ENCODE measurements at regions not wholly inside any gene's neighbourhood (a gene's known extent, or its start where the extent isn't known, plus 50 kb on each side); places are given as distances from the start of the nearest gene placed in this dataset.

DNA sequence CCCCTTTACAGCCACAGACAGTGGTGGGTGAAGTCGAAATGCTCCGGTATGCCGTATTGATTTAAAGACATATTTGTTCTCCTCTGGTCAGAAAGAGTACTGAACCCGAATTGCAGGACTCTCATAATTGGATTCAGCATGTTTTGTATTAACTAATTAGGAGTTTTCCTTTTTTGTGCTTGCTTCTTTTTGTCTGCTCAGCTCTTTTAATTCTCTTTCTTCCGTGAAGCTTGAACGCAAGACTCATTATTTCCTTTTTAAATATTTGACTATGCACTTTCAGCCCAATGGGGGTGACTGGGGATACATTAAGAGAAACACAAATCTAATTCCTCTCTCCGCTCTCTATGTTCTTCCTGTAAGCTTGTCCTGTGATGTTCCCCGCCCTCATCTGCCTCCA lies 246.6 kb upstream of the IRX2 start:
- DNase-seq (ENCODE audit: insufficient read length, low spot score) (no peak), FAIRE-seq (no peak)
- TF ChIP-seq, protein P1, sequence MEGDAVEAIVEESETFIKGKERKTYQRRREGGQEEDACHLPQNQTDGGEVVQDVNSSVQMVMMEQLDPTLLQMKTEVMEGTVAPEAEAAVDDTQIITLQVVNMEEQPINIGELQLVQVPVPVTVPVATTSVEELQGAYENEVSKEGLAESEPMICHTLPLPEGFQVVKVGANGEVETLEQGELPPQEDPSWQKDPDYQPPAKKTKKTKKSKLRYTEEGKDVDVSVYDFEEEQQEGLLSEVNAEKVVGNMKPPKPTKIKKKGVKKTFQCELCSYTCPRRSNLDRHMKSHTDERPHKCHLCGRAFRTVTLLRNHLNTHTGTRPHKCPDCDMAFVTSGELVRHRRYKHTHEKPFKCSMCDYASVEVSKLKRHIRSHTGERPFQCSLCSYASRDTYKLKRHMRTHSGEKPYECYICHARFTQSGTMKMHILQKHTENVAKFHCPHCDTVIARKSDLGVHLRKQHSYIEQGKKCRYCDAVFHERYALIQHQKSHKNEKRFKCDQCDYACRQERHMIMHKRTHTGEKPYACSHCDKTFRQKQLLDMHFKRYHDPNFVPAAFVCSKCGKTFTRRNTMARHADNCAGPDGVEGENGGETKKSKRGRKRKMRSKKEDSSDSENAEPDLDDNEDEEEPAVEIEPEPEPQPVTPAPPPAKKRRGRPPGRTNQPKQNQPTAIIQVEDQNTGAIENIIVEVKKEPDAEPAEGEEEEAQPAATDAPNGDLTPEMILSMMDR (IDR thresholded peaks at IDR 0.05; ENCODE audit: insufficient read depth, missing control alignments): no peak

DNA sequence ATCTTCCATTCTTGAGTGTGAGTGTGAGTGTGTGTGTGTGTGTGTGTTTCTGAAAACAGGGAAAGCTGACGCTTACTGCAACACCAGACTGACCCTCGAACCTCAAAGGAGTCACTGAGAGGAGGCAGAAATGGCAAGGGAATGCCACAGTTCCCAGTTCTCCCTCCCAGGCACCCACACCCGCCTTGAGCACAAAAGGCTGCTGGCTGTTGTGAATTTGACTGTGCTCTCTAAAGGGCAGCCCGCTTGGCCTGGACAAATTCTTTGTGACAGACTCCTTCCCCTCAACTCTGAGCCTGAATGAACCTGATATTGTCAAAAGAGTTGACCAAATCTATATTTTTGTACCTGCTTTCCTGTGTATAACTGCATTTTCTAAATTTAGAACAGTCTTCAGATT lies 245.7 kb upstream of the IRX2 start:
- TF ChIP-seq, protein P1 (IDR thresholded peaks at IDR 0.05; ENCODE audit: insufficient read depth, missing control alignments): no peak
- no peak for DNase-seq (ENCODE audit: insufficient read length, low spot score)
- FAIRE-seq: no peak

DNA sequence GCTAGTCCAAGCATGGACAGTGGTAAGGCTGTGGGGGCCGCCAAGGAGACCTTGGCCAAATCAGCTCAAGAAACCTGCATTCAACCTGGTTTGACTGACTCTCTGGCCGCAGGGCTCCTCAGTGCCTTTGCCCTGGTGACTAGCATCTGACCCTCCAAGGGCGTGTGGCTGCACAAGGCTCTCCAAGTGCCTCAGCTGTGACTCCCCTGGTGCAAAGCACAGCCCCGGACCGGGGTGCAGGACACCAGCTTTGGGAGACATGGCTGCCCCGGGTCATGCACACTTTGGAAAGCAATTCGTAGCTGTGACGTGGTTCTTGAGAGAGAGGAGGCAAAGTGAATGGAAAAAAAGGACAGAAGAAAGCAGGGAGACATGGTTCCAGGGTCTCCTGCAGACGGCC lies 245.2 kb upstream of the IRX2 start:
- DNase-seq (ENCODE audit: insufficient read length, low spot score): no peak
- TF ChIP-seq, protein P1 (IDR thresholded peaks at IDR 0.05; ENCODE audit: insufficient read depth, missing control alignments): no peak
- no peak for FAIRE-seq

DNA sequence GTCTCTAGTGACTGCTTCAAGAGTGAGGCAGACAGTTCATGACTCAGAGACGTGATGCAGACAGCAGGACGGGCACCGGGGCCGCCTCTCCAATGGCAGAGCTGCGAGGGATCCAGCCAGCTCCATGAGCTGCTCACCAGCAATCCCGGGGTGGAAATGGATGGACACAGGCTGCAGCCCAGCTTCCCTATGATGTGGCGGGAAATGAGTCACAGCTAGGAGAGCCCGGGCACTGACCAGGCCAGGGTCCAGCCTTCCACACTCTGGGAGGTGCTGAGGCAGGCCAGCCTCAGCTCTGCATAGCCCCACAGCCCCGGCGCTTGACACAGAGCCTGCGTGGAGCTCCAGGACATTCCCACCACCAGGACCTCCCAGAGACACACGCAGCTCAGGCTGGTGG lies 244.8 kb upstream of the IRX2 start:
- DNase-seq (ENCODE audit: insufficient read length, low spot score): no peak
- TF ChIP-seq, protein P1 (IDR thresholded peaks at IDR 0.05; ENCODE audit: insufficient read depth, missing control alignments): no peak
- FAIRE-seq: no peak

DNA sequence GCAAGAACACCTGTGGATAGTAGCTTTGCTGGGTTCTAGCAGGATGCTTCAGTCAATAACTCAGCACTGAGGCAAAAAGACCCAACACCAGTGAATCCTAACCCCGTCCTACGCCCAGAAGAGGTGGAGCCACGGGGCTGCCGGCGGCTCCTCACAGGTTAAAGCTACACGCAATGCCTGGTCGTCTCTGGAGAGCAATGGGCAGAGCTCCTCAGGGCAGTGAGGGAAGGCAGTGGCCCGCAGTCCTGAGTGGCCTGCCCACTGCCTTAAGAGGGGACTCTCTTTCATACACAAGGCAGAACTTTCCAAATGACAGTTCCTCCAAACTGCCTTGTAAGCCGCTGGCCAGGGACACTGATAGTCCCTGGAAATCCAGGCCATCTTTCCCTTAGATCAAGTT lies 244.2 kb upstream of the IRX2 start:
- FAIRE-seq (no peak), DNase-seq (ENCODE audit: insufficient read length, low spot score) (no peak)
- TF ChIP-seq, protein P1 (IDR thresholded peaks at IDR 0.05; ENCODE audit: insufficient read depth, missing control alignments): no peak

DNA sequence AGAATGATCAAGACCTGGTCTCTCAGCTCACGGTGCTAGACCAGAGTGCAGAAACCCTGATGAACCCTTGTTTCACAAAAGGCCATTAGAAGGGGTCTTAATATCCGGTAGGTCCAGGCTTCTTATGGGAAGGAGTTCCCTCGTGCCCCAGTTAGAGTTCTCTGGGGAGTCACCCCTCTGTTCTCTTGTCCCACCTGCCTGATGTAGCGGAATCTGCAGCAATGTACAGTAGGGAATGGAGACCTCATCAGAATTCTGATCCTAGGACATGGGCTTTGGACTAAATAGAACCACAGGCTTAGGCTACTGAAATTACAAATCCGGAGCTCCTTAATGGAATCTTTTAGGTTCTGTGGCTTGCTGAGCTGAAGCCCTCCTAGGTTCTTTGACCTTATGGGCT lies 243.6 kb upstream of the IRX2 start:
- DNase-seq (ENCODE audit: insufficient read length, low spot score) (no peak), FAIRE-seq (no peak)
- TF ChIP-seq, protein P1 (IDR thresholded peaks at IDR 0.05; ENCODE audit: insufficient read depth, missing control alignments): no peak

DNA sequence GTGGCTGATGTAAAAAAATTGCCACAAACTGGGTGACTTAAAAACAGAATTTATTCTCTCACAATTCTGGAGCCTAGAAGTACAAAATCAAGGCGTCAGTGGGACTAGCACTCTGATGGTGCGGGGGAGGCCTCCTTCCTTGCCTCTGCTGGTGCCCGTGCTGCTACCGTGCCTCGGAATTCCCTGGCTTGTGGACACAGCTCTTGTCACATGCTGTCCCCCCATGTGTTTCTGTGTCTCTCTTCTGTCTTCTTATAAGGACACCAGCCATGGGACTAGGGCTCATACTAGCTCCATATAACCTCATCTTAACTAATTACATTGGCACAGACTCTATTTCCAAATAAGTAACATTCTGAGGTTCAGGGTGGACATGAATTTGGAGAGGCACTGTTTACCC lies 242.3 kb upstream of the IRX2 start:
- TF ChIP-seq, protein P1 (IDR thresholded peaks at IDR 0.05; ENCODE audit: insufficient read depth, missing control alignments): no peak
- DNase-seq (ENCODE audit: insufficient read length, low spot score): no peak
- FAIRE-seq: no peak
